Islet precursor cell (in vitro differentiated cells): ENCODE measurements at regions not wholly inside any gene's neighbourhood (a gene's known extent, or its start where the extent isn't known, plus 50 kb on each side); places are given as distances from the start of the nearest gene placed in this dataset.
"Not testable (repeated sequence)": the region's sequence is repeated elsewhere in the genome, so short reads cannot be mapped to it uniquely, and the experiment has no call there.

Source experiments
- DNase-seq: peaks from one replicate; pipeline ENCODE4 v3.0.0-alpha.2; 2018

- no peak for DNase-seq
Observed at GRCh38 chr20:51305316-51306052, 237.0 kb downstream of the NFATC2 start.

- DNase-seq: peak; percentile 86
Observed at GRCh38 chr20:51303731-51304670, 238.5 kb downstream of the NFATC2 start.

GRCh38 chr20:51301026-51301425 lies 241.5 kb downstream of the NFATC2 start:
- no peak for DNase-seq

GRCh38 chr20:51300104-51300503 lies 242.4 kb downstream of the NFATC2 start:
- DNase-seq: no peak

- DNase-seq: no peak
Observed at GRCh38 chr20:51299413-51299812, 243.1 kb downstream of the NFATC2 start.

GRCh38 chr20:51298141-51298749 lies 244.3 kb downstream of the NFATC2 start:
- DNase-seq: no peak

- no peak for DNase-seq
Observed at GRCh38 chr20:51287628-51288413, 254.7 kb downstream of the NFATC2 start.

- no peak for DNase-seq
Observed at GRCh38 chr20:51286758-51287157, 255.8 kb downstream of the NFATC2 start.

GRCh38 chr20:51285684-51286083 lies 256.8 kb downstream of the NFATC2 start:
- peak; percentile 67 for DNase-seq

- no peak for DNase-seq
Observed at GRCh38 chr20:51284871-51285270, 257.6 kb downstream of the NFATC2 start.

GRCh38 chr20:51284176-51284575 lies 258.3 kb downstream of the NFATC2 start:
- DNase-seq: no peak

GRCh38 chr20:51281521-51281920 lies 258.6 kb upstream of the KCNG1 start:
- DNase-seq: no peak

- no peak for DNase-seq
Observed at GRCh38 chr20:51280047-51280446, 257.1 kb upstream of the KCNG1 start.

- no peak for DNase-seq
Observed at GRCh38 chr20:51277961-51278360, 255.1 kb upstream of the KCNG1 start.

GRCh38 chr20:51276296-51276695 lies 253.4 kb upstream of the KCNG1 start:
- DNase-seq: no peak

GRCh38 chr20:51275826-51276225 lies 252.9 kb upstream of the KCNG1 start:
- DNase-seq: no peak

- no peak for DNase-seq
Observed at GRCh38 chr20:51275181-51275580, 252.3 kb upstream of the KCNG1 start.

GRCh38 chr20:51272401-51272800 lies 249.5 kb upstream of the KCNG1 start:
- no peak for DNase-seq

GRCh38 chr20:51271931-51272330 lies 249.0 kb upstream of the KCNG1 start:
- DNase-seq: no peak

GRCh38 chr20:51271289-51271688 lies 248.4 kb upstream of the KCNG1 start:
- DNase-seq: not testable (repeated sequence)

GRCh38 chr20:51269671-51270070 lies 246.8 kb upstream of the KCNG1 start:
- DNase-seq: no peak

GRCh38 chr20:51267679-51268078 lies 244.8 kb upstream of the KCNG1 start:
- DNase-seq: no peak

- no peak for DNase-seq
Observed at GRCh38 chr20:51266353-51266752, 243.4 kb upstream of the KCNG1 start.
